GM12891 (cell line): ENCODE measurements at regions not wholly inside any gene's neighbourhood (a gene's known extent, or its start where the extent isn't known, plus 50 kb on each side); places are given as distances from the start of the nearest gene placed in this dataset.

ENCODE experiments used
- PAX5 ChIP-seq: IDR thresholded peaks from 2 replicates; pipeline ENCODE4 v1.6.1; 2011; ENCODE audit warnings: low read length, moderate library complexity, mild to moderate bottlenecking; ENCODE audit not compliant: insufficient read depth, severe bottlenecking
- POLR2A ChIP-seq: IDR thresholded peaks from 2 replicates; pipeline ENCODE4 v1.6.1; 2011; ENCODE audit warnings: low read depth, low read length, control low read depth
- POLR2AphosphoS5 ChIP-seq: IDR thresholded peaks from 2 replicates; pipeline ENCODE4 v1.6.1; 2011; ENCODE audit warnings: low read depth, low read length, control low read depth
- POU2F2 ChIP-seq: IDR thresholded peaks from 2 replicates; pipeline ENCODE4 v1.6.1; 2011; ENCODE audit warnings: low read depth, mild to moderate bottlenecking, control low read depth, low read length, moderate library complexity
- SPI1 ChIP-seq: IDR thresholded peaks from 2 replicates; pipeline ENCODE4 v1.6.1; 2011; ENCODE audit warnings: low read depth, low read length, control low read depth
- TAF1 ChIP-seq: IDR thresholded peaks from 2 replicates; pipeline ENCODE4 v1.6.1; 2011; ENCODE audit warnings: low read depth, low read length, control low read depth

- TF ChIP-seq POLR2A (no peak), POLR2AphosphoS5 (no peak), TAF1 (no peak), PAX5 (no peak), SPI1 (no peak), POU2F2 (no peak)
Observed at GRCh38 chr17:36837195-36837938, 99.9 kb upstream of the LHX1 start.
